Fibroblast of lung (primary cell): ENCODE measurements at regions not wholly inside any gene's neighbourhood (a gene's known extent, or its start where the extent isn't known, plus 50 kb on each side); places are given as distances from the start of the nearest gene placed in this dataset.

Experiments
- DNase-seq, 2 donors: peaks; one replicate each; pipeline versions ENCODE4 v3.0.0 to v3.0.0-alpha.2; 2010; ENCODE audit warnings: low read depth in 2 of 2
- H2AFZ ChIP-seq: 2 replicates; pipeline ENCODE4 v1.5.1; 2012; ENCODE audit warnings: low read length, control low read depth, inconsistent platforms
- H3K27ac ChIP-seq: 2 replicates; pipeline ENCODE4 v1.5.1; 2011; ENCODE audit warnings: low read length, control low read depth; ENCODE audit not compliant: insufficient read depth
- H3K27me3 ChIP-seq: 2 replicates; pipeline ENCODE4 v1.5.1; 2011; ENCODE audit warnings: mild to moderate bottlenecking, low read length; ENCODE audit not compliant: control insufficient read depth, insufficient read depth
- H3K36me3 ChIP-seq: 2 replicates; pipeline ENCODE4 v1.5.1; 2011; ENCODE audit warnings: low read length; ENCODE audit not compliant: control insufficient read depth, insufficient read depth
- H3K4me1 ChIP-seq: 2 replicates; pipeline ENCODE4 v1.5.1; 2011; ENCODE audit warnings: low read length; ENCODE audit not compliant: control insufficient read depth, insufficient read depth; ENCODE audit errors: extremely low read depth
- H3K4me2 ChIP-seq: 2 replicates; pipeline ENCODE4 v1.5.1; 2011; ENCODE audit warnings: low read length, control low read depth; ENCODE audit not compliant: insufficient read depth; ENCODE audit errors: extremely low read depth
- H3K4me3 ChIP-seq, 4 experiments: fragments of 200-600 bp in 1 of 4; sonication (generic) in 1 of 4; replicated peaks in 1 of 4; 2 replicates each; pipeline ENCODE4 v1.5.1; 2011 to 2016; ENCODE audit warnings: low read length in 4 of 4, low read depth in 3 of 4, mild to moderate bottlenecking in 3 of 4, control low read depth in 2 of 4, inconsistent platforms in 1 of 4, mixed read lengths in 1 of 4; ENCODE audit not compliant: insufficient read depth in 1 of 4; ENCODE audit errors: control extremely low read depth in 1 of 4
- H3K79me2 ChIP-seq: 2 replicates; pipeline ENCODE4 v1.5.1; 2012; ENCODE audit warnings: mild to moderate bottlenecking, low read length, inconsistent platforms; ENCODE audit not compliant: control insufficient read depth, insufficient read depth
- H3K9ac ChIP-seq: 2 replicates; pipeline ENCODE4 v1.5.1; 2011; ENCODE audit warnings: mild to moderate bottlenecking, low read length, control low read depth; ENCODE audit not compliant: insufficient read depth
- H3K9me3 ChIP-seq: 2 replicates; pipeline ENCODE4 v1.5.1; 2012; ENCODE audit warnings: low read depth, low read length; ENCODE audit not compliant: control insufficient read depth, insufficient read depth
- H4K20me1 ChIP-seq: 2 replicates; pipeline ENCODE4 v1.5.1; 2011; ENCODE audit warnings: low read length; ENCODE audit not compliant: control insufficient read depth, insufficient read depth; ENCODE audit errors: extremely low read depth
- CTCF ChIP-seq, 2 donors: IDR thresholded peaks in 1 of 2; conservative IDR thresholded peaks in 1 of 2; 1 replicate in 1 of 2; 2 replicates in 1 of 2; pipeline ENCODE4 v1.5.1; 2011 to 2012; ENCODE audit warnings: low read length in 2 of 2, control low read depth in 1 of 2, inconsistent platforms in 1 of 2, low read depth in 1 of 2, mild to moderate bottlenecking in 1 of 2
- EZH2 ChIP-seq: IDR thresholded peaks from 2 replicates; pipeline ENCODE4 v1.5.1; 2012; ENCODE audit warnings: low read length, control low read depth, mild to moderate bottlenecking; ENCODE audit errors: missing control alignments

GRCh38 chr12:47026291-47026690 is 53.1 kb upstream of the PCED1B start:
- Histone ChIP-seq H4K20me1 (no peaks in the 10 kb centered on the region), H3K4me2 (no peak overlapping the region), H3K36me3 (no peaks in the 10 kb centered on the region), H3K79me2 (no peaks in the 10 kb centered on the region), H3K4me3 (no peak overlapping the region), H3K27me3 (no peaks in the 10 kb centered on the region), H2AFZ (no peak overlapping the region), H3K9ac (no peak overlapping the region), H3K4me1 (peaks cover 12% of the 10 kb centered on the region), H3K27ac (no peak overlapping the region), H3K9me3 (no peaks in the 10 kb centered on the region)
- TF ChIP-seq EZH2, result no peak
- no peak for TF ChIP-seq CTCF (conservative IDR thresholded peaks at IDR 0.05 in 1 of 2, IDR thresholded peaks at IDR 0.05 in 1 of 2; ENCODE audit: low read depth in 1 of 2, low read length in 2 of 2)
- no peak for DNase-seq
